ENCODE measurements at regions not wholly inside any gene's neighbourhood (a gene's known extent, or its start where the extent isn't known, plus 50 kb on each side); places are given as distances from the start of the nearest gene placed in this dataset.

- Histone ChIP-seq H3K4me1 (ENCODE audit: control insufficient read depth in 1 of 2, low read depth in 2 of 2) (peaks cover 0 to 12% of the 10 kb centered on the region in 2 donors), H3K36me3 (no peaks in the 10 kb centered on the region), H3K9me3 (no peaks in the 10 kb centered on the region), H3K27ac (no peak overlapping the region), H3K4me3 (no peak overlapping the region), H3K27me3 (replicated peaks; ENCODE audit: insufficient read depth) (no peaks in the 10 kb centered on the region)
- ATAC-seq (ENCODE audit: insufficient number of reproducible peaks, low FRiP score, low read depth), result no peak
- TF ChIP-seq CTCF (IDR thresholded peaks at IDR 0.05), result no peak
- DNase-seq (ENCODE audit: low spot score), result no peak
Measured at GRCh38 chr1:13908128-13908527, 208.1 kb downstream of the PRDM2 start.

GRCh38 chr1:13911697-13912619 is 212.0 kb downstream of the PRDM2 start:
- Histone ChIP-seq H3K27ac (no peak overlapping the region), H3K27me3 (replicated peaks; ENCODE audit: insufficient read depth) (no peaks in the 10 kb centered on the region), H3K36me3 (no peaks in the 10 kb centered on the region), H3K4me3 (no peak overlapping the region), H3K9me3 (no peaks in the 10 kb centered on the region), H3K4me1 (ENCODE audit: control insufficient read depth in 1 of 2, low read depth in 2 of 2) (peaks cover 0 to 12% of the 10 kb centered on the region in 2 donors)
- DNase-seq (ENCODE audit: low spot score), result no peak
- TF ChIP-seq CTCF (IDR thresholded peaks at IDR 0.05), result no peak
- ATAC-seq (ENCODE audit: insufficient number of reproducible peaks, low FRiP score, low read depth), result no peak

GRCh38 chr1:13913396-13913795 is 213.4 kb downstream of the PRDM2 start:
- H3K4me3 ChIP-seq, result no peak overlapping the region
- no peak overlapping the region for H3K27ac ChIP-seq
- no peaks in the 10 kb centered on the region for H3K27me3 ChIP-seq (replicated peaks; ENCODE audit: insufficient read depth)
- no peaks in the 10 kb centered on the region for H3K9me3 ChIP-seq
- no peak for ATAC-seq (ENCODE audit: insufficient number of reproducible peaks, low FRiP score, low read depth)
- no peaks in the 10 kb centered on the region for H3K36me3 ChIP-seq
- no peak for DNase-seq (ENCODE audit: low spot score)
- H3K4me1 ChIP-seq (ENCODE audit: control insufficient read depth in 1 of 2, low read depth in 2 of 2), result peaks cover 0 to 3% of the 10 kb centered on the region in 2 donors
- no peak for TF ChIP-seq CTCF (IDR thresholded peaks at IDR 0.05)

GRCh38 chr1:13916530-13916929 is 216.5 kb downstream of the PRDM2 start:
- Histone ChIP-seq H3K36me3 (no peaks in the 10 kb centered on the region), H3K4me3 (no peak overlapping the region), H3K27ac (no peak overlapping the region), H3K27me3 (replicated peaks; ENCODE audit: insufficient read depth) (no peaks in the 10 kb centered on the region), H3K4me1 (ENCODE audit: control insufficient read depth in 1 of 2, low read depth in 2 of 2) (no peaks in the 10 kb centered on the region), H3K9me3 (no peaks in the 10 kb centered on the region)
- ATAC-seq (ENCODE audit: insufficient number of reproducible peaks, low FRiP score, low read depth) (no peak), DNase-seq (ENCODE audit: low spot score) (no peak)
- no peak for TF ChIP-seq CTCF (IDR thresholded peaks at IDR 0.05)

GRCh38 chr1:13917607-13918006 is 217.6 kb downstream of the PRDM2 start:
- no peaks in the 10 kb centered on the region for H3K4me1 ChIP-seq (ENCODE audit: control insufficient read depth in 1 of 2, low read depth in 2 of 2)

More at GRCh38 chr1:13917607-13918006, 217.6 kb downstream of the PRDM2 start:
- Histone ChIP-seq H3K27ac (no peak overlapping the region), H3K36me3 (no peaks in the 10 kb centered on the region), H3K4me3 (no peak overlapping the region), H3K27me3 (replicated peaks; ENCODE audit: insufficient read depth) (no peaks in the 10 kb centered on the region), H3K9me3 (no peaks in the 10 kb centered on the region)
- no peak for TF ChIP-seq CTCF (IDR thresholded peaks at IDR 0.05)
- ATAC-seq (ENCODE audit: insufficient number of reproducible peaks, low FRiP score, low read depth), result no peak
- DNase-seq (ENCODE audit: low spot score), result no peak
